PFSK-1 (cell line): ENCODE measurements at regions not wholly inside any gene's neighbourhood (a gene's known extent, or its start where the extent isn't known, plus 50 kb on each side); places are given as distances from the start of the nearest gene placed in this dataset.

Experiments used
- FOXP2 ChIP-seq: optimal IDR thresholded peaks from 2 replicates; pipeline ENCODE3; 2011; ENCODE audit warnings: borderline replicate concordance, control low read depth, inconsistent platforms; ENCODE audit not compliant: insufficient read depth; ENCODE audit errors: extremely low read length, extremely low read depth
- POLR2AphosphoS5 ChIP-seq: IDR thresholded peaks from 2 replicates; pipeline ENCODE4 v1.6.1; 2012; ENCODE audit warnings: low read depth, mild to moderate bottlenecking, control low read depth, low read length, moderate library complexity
- REST ChIP-seq, 2 experiments: IDR thresholded peaks; 2 replicates each; pipeline versions ENCODE4 v1.6.1 to v1.8.0; 2011 to 2012; ENCODE audit warnings: low read depth in 2 of 2, low read length in 2 of 2, control low read depth in 1 of 2, inconsistent platforms in 1 of 2, mild to moderate bottlenecking in 1 of 2, moderate library complexity in 1 of 2; ENCODE audit not compliant: insufficient read depth in 1 of 2
- SIN3A ChIP-seq: IDR thresholded peaks from 2 replicates; pipeline ENCODE4 v1.6.1; 2012; ENCODE audit warnings: mild to moderate bottlenecking, low read length, moderate library complexity, borderline replicate concordance; ENCODE audit not compliant: insufficient read depth
- TAF1 ChIP-seq: IDR thresholded peaks from 2 replicates; pipeline ENCODE4 v1.6.1; 2012; ENCODE audit warnings: low read length, control low read depth, borderline replicate concordance; ENCODE audit not compliant: insufficient read depth

GRCh38 chr10:60705376-60705775, 72.9 kb upstream of the CDK1 start:
- TF ChIP-seq REST (IDR thresholded peaks at IDR 0.05; ENCODE audit: insufficient read depth in 1 of 2, low read depth in 2 of 2, low read length in 2 of 2) = no peak
- TF ChIP-seq TAF1 = no peak
- no peak for TF ChIP-seq POLR2AphosphoS5
- TF ChIP-seq SIN3A = no peak
- TF ChIP-seq FOXP2 = no peak
